ENCODE measurements at regions not wholly inside any gene's neighbourhood (a gene's known extent, or its start where the extent isn't known, plus 50 kb on each side); places are given as distances from the start of the nearest gene placed in this dataset.

GRCh38 chr13:60286707-60287106 lies 110.3 kb upstream of the TDRD3 start:
- no peak for TF ChIP-seq EZH2 (IDR thresholded peaks at IDR 0.05; ENCODE audit: low read length, missing control alignments)
- no peak for TF ChIP-seq CTCF (conservative IDR thresholded peaks at IDR 0.05 in 1 of 2, IDR thresholded peaks at IDR 0.05 in 1 of 2; ENCODE audit: low read depth in 1 of 2, low read length in 2 of 2)
